Thoracic aorta (tissue), 2 donors: ENCODE measurements at regions not wholly inside any gene's neighbourhood (a gene's known extent, or its start where the extent isn't known, plus 50 kb on each side); places are given as distances from the start of the nearest gene placed in this dataset.

Experiments
- ATAC-seq: fragments of 150-250 bp; one replicate; pipeline ENCODE4 v1.8.0; 2017; ENCODE audit warnings: low read depth; ENCODE audit not compliant: insufficient number of reproducible peaks, low FRiP score
- DNase-seq: peaks from one replicate; pipeline ENCODE4 v3.0.0-alpha.2; 2020; ENCODE audit warnings: low spot score
- H3K27ac ChIP-seq, 2 donors: fragments of 200-600 bp; sonication (generic); 1 replicate in 1 of 2; 2 replicates in 1 of 2; pipeline ENCODE4 v1.5.1; 2016; ENCODE audit warnings: mild to moderate bottlenecking in 2 of 2, moderate library complexity in 2 of 2
- H3K27me3 ChIP-seq: fragments of 200-600 bp; sonication (generic); replicated peaks from 2 replicates; pipeline ENCODE4 v1.6.0; 2016; ENCODE audit warnings: mild to moderate bottlenecking; ENCODE audit not compliant: insufficient read depth
- H3K36me3 ChIP-seq: fragments of 200-600 bp; sonication (generic); one replicate; pipeline ENCODE4 v1.5.1; 2016
- H3K4me1 ChIP-seq, 2 donors: fragments of 200-600 bp; sonication (generic); 1 replicate in 1 of 2; 2 replicates in 1 of 2; pipeline versions ENCODE4 v1.5.1 to v1.6.0; 2016; ENCODE audit warnings: low read depth in 2 of 2, mild to moderate bottlenecking in 1 of 2; ENCODE audit not compliant: control insufficient read depth in 1 of 2
- H3K4me3 ChIP-seq: fragments of 200-600 bp; sonication (generic); 2 replicates; pipeline ENCODE4 v1.5.1; 2016; ENCODE audit warnings: mild to moderate bottlenecking
- H3K9me3 ChIP-seq: fragments of 200-600 bp; sonication (generic); 2 replicates; pipeline ENCODE4 v1.5.1; 2016
- CTCF ChIP-seq: fragments of 200-600 bp; sonication (generic); IDR thresholded peaks from one replicate; pipeline ENCODE4 v1.5.1; 2019; ENCODE audit warnings: antibody characterized with exemption

- peaks cover 8 to 30% of the 10 kb centered on the region in 2 donors for H3K4me1 ChIP-seq
- ATAC-seq (peak; percentile 37), DNase-seq (peak; percentile 22)
- H3K27me3 ChIP-seq, result no peaks in the 10 kb centered on the region
- H3K9me3 ChIP-seq, result no peaks in the 10 kb centered on the region
- TF ChIP-seq CTCF, result no peak
- H3K4me3 ChIP-seq, result peak overlapping the region; percentile 89
- H3K36me3 ChIP-seq, result no peaks in the 10 kb centered on the region
- H3K27ac ChIP-seq, result peak overlapping the region; percentile 59 to 71
These were observed 52.2 kb upstream of the DAB2IP start for GRCh38 chr9:121598965-121599871.

GRCh38 chr9:121599872-121600585 is 51.4 kb upstream of the DAB2IP start:
- peak overlapping the region; percentile 59 to 71 for H3K27ac ChIP-seq
- H3K27me3 ChIP-seq, result no peaks in the 10 kb centered on the region

GRCh38 chr9:121601194-121601593 is 50.2 kb upstream of the DAB2IP start:
- no peak overlapping the region for H3K4me3 ChIP-seq
- ATAC-seq (no peak), DNase-seq (no peak)
- no peaks in the 10 kb centered on the region for H3K36me3 ChIP-seq
- no peaks in the 10 kb centered on the region for H3K9me3 ChIP-seq
- no peak for TF ChIP-seq CTCF
- H3K27me3 ChIP-seq, result no peaks in the 10 kb centered on the region
- H3K27ac ChIP-seq, result no peak overlapping the region
- peaks cover 11 to 35% of the 10 kb centered on the region in 2 donors for H3K4me1 ChIP-seq

More at GRCh38 chr9:121599872-121600585, 51.4 kb upstream of the DAB2IP start:
- H3K4me3 ChIP-seq, result peak overlapping the region; percentile 89
- H3K4me1 ChIP-seq, result peaks cover 11 to 35% of the 10 kb centered on the region in 2 donors
- DNase-seq (no peak), ATAC-seq (no peak)
- no peaks in the 10 kb centered on the region for H3K36me3 ChIP-seq
- TF ChIP-seq CTCF, result no peak
- no peaks in the 10 kb centered on the region for H3K9me3 ChIP-seq
